ENCODE measurements at regions not wholly inside any gene's neighbourhood (a gene's known extent, or its start where the extent isn't known, plus 50 kb on each side); places are given as distances from the start of the nearest gene placed in this dataset.
A peak's percentile ranks its signal among the peaks of the same experiment; 100 is the strongest.

- TF ChIP-seq AKNA (CRISPR knock-in tag; IDR thresholded peaks at IDR 0.05; ENCODE audit: borderline replicate concordance) (no peak), SMAD9 (CRISPR knock-in tag; IDR thresholded peaks at IDR 0.05) (no peak), POLR2G (IDR thresholded peaks at IDR 0.05; ENCODE audit: low read depth, low read length) (no peak), FOXK2 (IDR thresholded peaks at IDR 0.05) (no peak; the same call in none of the 2 replicates), SIN3B (IDR thresholded peaks at IDR 0.05; ENCODE audit: low read length) (no peak), PBX2 (CRISPR knock-in tag; IDR thresholded peaks at IDR 0.05) (no peak), AGO2 (optimal IDR thresholded peaks at IDR 0.05; ENCODE audit: low read depth, low read length) (no peak), ZNF558 (CRISPR knock-in tag; IDR thresholded peaks at IDR 0.05; ENCODE audit: borderline replicate concordance) (no peak), PTBP1 (IDR thresholded peaks at IDR 0.05; ENCODE audit: low read depth, low read length, poor library complexity, severe bottlenecking) (no peak), IRF2 (CRISPR knock-in tag; IDR thresholded peaks at IDR 0.05) (no peak), ZNF414 (CRISPR knock-in tag; IDR thresholded peaks at IDR 0.05) (no peak), TCF7L2 (IDR thresholded peaks at IDR 0.05; ENCODE audit: low read depth, low read length) (no peak), RARG (CRISPR knock-in tag; IDR thresholded peaks at IDR 0.05; ENCODE audit: low read depth) (no peak), PLSCR1 (CRISPR knock-in tag; IDR thresholded peaks at IDR 0.05; ENCODE audit: borderline replicate concordance) (no peak), ZNF670 (CRISPR knock-in tag; IDR thresholded peaks at IDR 0.05; ENCODE audit: borderline replicate concordance) (no peak), NR2F2 (IDR thresholded peaks at IDR 0.05; ENCODE audit: borderline replicate concordance, low read depth) (no peak), SNAPC2 (CRISPR knock-in tag; IDR thresholded peaks at IDR 0.05) (no peak), JARID2 (CRISPR knock-in tag; IDR thresholded peaks at IDR 0.05; ENCODE audit: insufficient replicate concordance) (no peak), RFXAP (CRISPR knock-in tag; IDR thresholded peaks at IDR 0.05; ENCODE audit: borderline replicate concordance) (no peak), ZNF282 (IDR thresholded peaks at IDR 0.05; ENCODE audit: partially characterized antibody) (peak; percentile 95), ZNF614 (CRISPR knock-in tag; IDR thresholded peaks at IDR 0.05; ENCODE audit: borderline replicate concordance) (no peak), IRF1 (CRISPR knock-in tag; IDR thresholded peaks at IDR 0.05; ENCODE audit: low read depth) (no peak)
These were observed 89.6 kb downstream of the RBFOX3 start (continued) for GRCh38 chr17:79521225-79521624.

Measured in HepG2 (cell line).